ENCODE measurements at regions not wholly inside any gene's neighbourhood (a gene's known extent, or its start where the extent isn't known, plus 50 kb on each side); places are given as distances from the start of the nearest gene placed in this dataset.

DNA sequence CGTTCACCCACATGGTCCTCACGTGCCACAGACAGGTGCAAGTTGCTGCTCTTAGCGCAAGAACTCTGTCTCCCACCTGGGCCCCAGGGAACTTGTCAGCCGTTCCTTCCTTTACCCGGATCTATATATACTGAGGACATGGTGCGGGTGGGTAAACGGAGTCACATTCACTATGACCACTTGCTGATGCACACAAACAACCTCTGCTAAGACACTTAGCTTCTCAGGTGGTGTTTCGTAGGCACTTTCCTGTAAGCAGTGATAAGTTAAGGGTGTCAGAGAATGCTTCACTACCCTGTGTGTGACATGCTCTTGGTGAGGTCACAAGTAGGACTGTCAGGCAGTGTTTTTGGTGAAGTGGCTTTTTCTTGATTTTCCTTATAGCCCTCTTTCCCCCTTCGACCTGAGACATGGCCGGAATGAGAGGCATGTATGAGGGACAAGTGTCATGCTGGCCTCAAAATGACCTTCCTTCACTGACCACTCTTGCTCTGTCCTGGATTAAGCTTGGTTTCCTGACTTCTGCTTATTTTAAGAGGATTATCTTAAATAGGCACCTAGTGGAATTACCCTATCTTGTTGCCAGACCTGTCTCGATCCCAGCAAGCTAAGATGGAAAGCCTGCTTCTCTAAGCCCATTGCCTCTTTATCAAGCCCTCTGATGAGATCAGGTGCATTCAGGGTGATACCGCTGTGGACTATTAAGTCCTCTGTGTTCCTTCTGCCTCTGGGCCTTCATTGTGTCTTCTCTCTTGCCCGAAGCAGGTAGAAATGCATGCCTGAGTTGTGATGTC is 97.1 kb upstream of the CELF4 start:
- no peak for DNase-seq

DNA sequence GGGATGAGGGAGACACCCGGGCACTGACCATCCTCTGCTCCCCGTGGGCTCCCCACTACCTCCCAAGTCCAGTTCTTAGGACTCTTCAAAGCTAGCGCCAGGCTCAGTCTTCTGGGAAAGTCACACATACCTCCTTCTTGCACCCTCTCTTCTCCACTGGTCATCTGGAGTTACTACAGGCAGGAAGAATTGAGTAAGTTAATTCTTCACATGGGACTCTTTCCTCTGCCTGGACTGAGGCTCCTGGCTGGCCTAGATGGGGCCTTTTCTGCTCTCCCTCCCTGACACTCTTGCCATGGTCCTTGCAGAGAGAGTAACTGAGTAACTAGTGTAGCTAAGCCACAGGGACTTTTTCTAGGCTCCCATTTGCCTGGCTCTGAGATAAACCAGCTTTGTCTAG is 96.5 kb upstream of the CELF4 start:
- DNase-seq: no peak

DNA sequence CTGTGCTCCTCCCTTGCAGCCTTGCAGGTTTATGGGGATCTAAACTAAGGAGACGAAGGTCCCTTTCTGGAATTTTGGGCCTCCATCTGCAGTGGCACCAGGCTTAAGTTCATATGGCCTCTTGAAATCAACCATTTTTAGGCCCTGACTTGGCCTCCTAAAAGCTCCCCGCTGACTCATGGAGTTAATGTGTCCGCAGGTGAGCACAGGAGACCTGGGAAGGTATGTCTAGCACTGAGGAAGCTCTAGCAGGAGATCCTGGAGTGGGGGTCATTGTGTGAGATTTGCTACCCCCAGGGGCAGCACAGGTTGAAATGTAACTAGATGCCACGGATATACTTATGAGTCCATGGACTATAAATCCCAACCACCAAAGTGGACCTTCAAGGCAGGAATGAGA is 95.9 kb upstream of the CELF4 start:
- no peak for DNase-seq

DNA sequence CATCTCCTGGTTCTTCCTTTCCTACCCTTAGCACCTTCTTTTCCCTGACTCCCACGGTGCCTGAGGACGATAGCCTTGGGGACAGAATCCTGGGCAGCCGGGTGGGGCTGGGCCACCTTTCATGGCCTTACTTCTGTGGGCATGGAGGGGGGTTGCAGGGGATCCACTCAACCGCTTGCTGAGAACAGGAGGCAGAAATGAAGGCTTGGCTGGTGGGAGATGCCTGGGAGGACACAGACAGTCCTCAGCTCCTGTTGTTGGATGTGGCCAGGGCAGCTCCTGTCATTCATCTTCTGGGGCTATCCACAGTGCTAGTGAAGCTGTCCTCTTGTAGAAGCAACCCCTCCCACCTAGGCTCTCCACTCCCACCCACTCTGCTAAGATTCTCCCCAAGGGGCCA is 95.5 kb upstream of the CELF4 start:
- DNase-seq: no peak

DNA sequence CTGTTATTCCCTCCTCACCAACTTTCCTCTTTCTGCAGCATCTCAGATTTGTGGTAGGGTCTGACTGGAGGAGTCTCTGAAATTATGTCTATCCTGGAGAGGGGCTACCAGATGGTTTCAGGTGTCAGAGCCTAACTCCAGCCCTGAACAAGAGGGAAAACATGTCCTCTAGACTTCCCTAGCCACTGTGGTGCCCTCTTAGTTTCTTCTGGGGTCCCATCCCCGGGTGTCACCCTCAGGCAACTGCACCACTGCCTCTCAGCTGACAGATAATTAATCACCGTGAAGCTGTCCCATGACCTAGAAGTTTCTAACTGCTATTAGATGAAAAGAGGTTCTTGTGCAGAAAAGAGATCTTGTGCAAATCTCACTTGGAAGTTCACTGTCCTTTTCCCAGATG is 95.1 kb upstream of the CELF4 start:
- no peak for DNase-seq

DNA sequence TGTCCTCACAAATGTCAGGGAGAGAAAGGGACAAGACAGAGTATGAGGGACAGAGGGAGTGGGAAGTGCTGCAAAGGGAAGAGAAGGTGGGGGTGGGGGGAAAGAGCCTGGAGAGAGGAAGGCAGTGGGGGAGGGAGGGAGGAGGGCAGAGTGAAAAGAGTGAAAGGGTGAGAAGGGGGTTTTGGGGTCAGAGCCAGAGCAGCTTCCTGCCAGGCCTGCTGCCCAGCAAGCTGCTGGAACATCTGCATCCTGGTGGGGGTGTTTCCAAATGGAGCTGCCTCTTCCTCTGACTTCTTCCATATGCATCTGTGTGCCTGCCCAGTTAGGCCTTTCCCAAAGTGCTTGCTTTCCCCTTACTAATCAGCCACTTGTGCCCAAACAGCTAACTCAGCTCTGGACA is 94.3 kb upstream of the CELF4 start:
- DNase-seq: no peak

DNA sequence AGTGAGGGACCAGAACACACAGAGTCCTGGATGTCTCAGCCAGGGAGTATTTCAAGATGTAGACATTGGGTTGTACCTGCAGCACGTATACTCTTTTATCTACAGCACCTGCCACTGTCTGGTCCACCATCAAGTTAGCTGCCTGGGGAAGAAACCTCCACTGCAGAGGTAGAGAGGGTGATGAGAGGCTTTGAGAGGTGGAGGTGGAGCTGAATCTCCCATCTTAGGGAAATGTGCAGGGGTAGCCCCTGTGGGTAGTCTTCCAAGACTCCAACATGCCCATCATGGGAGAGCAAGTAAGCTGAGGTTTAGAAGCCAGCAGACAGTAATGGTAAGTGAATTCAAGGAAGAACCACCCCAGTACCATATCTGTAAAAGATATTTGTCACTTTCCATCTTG is 93.3 kb upstream of the CELF4 start:
- no peak for DNase-seq

DNA sequence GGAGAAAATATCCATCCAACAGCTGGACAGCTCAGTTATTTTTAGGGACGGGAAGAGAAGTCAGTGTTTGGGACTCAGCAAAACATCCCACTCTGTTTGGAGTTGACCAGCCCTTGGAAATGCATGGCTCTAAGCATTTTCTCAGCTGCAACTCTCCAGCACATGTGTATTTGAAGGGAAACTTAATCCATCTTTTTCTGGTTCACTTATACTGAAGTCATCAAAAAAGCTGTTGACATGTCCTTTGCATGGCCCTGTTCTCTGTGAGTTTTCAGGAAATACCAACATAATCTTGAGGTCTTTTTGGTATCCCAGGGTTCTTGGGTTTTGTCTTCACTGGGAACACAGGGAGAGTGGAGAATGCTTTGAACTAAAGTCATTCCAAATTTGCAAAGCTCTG is 91.9 kb upstream of the CELF4 start:
- DNase-seq: no peak

DNA sequence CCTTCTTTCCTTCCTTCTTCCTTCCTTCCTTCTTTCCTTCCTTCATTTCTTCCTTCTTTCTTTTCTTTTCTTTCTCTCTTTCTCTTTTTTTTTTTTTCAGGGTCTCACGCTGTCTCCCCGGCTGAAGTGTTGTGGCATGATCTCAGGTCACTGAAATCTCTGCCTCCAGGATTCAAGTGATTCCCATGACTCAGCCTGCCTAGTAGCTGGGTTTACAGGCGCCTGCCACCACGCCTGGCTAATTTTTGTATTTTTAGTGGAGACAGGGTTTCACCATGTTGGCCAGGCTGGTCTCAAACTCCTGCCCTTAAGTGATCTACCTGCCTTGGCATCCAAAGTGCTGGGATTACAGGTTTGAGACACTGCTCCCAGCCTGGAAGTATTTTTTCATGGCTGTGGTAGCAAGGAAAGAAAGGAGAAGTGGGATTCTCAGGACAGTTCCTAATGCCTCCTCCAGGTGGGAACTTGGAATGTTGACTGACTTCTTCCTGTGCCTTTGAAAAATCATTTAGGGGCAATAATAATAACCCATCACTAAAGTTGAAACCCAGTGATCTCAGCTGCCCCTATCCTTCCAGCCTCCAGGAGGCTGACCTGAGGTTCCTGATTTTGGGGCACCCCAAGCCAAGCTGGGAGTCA is 89.3 kb upstream of the CELF4 start:
- no peak for DNase-seq

DNA sequence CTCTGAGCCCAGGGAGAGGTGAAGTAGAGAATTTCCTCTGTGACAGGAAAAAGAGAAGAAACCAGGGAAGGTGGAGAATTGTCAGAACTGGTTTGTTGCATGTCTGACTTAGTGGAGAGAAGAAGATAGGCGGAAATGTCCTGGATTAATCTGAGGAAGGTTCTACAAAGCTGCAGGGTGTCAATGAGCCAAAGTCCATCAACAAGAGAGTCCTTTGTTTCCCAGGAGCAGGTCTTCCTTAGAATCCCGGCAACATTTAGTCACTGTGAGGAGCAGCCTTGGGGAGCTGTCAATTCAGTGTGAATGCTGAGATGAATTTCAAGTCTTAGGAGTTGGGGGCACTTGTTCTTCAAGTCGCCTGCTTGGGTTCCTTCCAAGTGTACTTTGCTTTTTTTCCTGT is 88.4 kb upstream of the CELF4 start:
- DNase-seq: no peak

DNA sequence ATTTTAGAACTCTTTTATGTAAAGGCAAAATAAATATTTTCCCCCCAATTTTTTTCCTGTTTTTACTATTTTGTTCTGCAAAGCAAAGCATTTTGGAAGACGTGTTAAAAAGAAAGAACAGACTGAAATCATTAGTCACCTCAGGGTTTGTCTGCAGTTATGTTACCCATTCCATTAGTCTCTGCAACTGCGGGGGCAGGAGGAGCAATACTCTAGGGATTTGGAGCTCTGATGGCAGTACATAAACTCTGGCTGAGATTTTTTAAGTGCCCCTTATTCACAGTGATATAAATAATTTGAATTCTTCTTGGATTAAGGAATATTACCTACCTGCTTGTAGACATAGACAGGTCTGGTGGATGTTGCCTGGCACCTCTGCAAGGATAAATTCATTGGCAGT is 88.0 kb upstream of the CELF4 start:
- DNase-seq: no peak

DNA sequence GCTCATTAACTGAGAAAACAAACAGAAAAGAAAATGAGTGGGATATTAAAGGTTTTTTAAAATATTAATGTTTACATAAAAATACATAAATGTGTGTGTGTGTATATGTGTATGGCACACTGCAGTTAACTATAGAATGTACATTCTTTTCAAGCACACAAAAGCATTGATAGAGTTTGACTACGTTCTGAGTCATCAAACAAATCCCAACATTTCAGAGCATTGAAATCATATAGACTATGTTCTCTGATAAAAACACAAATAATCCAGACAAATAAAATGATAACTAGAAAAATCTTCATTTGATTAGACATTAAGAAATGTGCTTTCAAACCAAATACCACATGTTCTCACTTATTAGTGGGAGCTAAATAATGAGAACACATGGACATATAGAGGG is 84.3 kb upstream of the CELF4 start:
- DNase-seq: no peak

DNA sequence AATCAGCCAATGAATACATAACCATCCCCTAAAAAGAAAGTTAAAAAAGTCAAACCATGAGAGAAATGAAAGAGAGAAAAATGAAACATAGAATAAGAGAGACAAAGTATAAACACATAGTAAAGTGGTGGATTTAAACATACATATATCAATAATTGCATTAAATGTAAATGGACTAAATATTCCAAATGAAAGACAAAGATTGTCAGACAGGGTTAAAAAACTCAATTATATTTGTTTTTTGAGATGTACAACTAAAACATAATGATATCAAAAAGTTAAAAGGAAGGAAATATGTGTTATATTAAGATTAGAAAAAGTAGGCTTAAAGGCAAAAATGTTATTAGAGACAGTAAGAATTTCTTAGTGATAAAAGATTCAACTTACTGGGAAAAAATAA is 83.8 kb upstream of the CELF4 start:
- no peak for DNase-seq

DNA sequence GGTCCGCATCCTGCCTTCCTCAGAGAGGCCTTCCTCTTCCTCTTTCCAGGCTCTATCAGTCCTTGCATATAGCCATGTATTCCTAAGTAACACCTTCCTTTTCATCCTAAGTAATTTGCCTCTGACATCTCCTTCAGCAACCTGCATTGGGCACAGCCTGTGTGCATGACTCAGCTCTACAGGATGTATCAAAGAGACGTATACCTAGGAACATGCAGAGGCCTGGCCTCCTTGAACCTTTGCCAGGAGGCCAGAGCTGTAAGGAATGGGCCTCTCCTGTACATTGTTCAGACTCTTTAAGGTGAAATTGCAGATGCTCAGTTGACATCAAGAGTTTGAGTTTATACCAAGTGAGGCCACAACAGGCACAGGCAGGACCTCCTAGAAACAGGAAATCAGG is 76.0 kb upstream of the CELF4 start:
- DNase-seq: no peak

DNA sequence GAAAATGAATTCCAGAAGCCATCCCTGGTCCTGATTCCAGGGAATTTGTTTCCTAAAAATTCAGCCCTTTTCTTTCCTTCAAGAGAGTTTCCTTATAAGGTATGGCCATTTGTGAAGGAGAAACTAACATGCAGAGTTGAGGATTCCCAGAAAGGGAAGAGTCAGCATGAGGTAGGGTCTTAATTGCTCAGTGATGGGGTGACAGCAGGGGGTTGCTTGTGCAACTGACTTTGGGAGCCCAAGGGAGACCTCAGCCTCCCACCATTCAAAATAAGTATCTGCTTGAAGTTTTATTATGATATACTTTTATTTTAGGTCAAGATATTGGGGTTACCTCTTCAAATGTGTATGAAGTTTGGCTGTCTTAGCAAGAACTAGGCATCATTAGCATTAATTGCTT is 74.9 kb upstream of the CELF4 start:
- DNase-seq: no peak

DNA sequence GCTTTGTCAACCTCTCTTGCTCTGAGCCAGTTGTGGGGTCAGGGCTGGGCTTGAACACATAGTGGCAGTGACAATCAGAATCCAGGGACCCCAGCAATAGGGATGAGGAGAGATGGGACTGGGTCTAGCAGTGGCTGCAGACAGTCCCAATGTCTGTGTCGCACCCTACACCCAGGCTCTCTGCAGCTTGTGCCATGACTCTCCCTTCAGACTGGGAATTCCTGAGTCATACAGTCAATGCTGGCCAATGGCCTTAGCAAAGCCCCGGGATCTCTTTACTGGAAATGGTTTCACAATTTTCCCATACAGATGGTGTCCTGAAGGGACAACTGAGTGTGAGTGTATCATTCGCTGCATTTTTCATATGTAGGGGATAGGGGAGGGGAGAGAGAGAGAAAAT is 74.2 kb upstream of the CELF4 start:
- no peak for DNase-seq

DNA sequence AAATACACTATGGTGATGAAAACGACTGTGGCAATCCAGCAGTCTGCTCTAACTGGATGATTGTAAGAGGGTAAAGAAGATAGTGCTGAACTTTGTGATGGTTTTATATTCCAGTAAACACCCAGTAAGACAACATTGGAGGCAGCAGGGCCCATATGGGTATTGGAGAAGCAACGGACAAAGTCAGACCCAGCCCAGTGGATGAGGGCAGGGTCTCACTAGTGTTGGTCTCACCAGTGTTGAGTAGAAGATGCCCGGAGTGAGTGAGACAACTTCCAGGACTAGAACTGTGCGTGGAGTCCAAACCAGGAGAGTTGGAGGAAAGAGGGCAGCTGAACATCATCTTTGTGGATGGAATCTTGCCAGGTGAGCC is 71.9 kb upstream of the CELF4 start:
- no peak for DNase-seq

DNA sequence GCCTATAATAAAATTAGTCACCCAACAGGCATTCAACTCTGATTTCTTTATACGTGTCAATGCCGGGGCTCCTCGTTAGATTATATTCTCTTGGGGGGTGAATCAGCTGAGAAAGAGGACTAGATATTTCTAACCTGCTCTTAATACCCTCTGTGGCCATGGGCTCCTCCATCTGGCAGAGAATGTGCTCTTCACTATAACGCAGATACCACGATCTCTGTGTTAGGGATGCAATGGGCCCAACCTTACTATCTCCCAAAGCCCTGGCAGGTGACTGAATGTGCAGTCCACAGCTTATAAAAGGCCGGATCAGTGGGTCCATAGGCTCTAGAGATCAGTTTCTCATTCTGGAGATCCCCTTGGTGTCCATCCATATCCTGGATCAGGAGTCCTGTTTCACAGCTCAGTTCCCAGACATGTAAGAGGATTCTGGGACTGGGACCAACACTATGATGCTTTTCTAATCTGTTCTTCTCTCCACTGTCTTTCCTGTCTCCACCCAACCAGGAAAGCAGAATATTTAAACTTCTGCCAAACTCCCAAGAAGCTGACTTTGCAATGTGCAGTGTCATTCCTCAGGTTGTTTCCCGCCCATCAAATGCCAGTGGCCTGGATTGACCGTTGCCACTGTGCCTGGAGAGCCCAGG is 71.4 kb upstream of the CELF4 start:
- DNase-seq: no peak

DNA sequence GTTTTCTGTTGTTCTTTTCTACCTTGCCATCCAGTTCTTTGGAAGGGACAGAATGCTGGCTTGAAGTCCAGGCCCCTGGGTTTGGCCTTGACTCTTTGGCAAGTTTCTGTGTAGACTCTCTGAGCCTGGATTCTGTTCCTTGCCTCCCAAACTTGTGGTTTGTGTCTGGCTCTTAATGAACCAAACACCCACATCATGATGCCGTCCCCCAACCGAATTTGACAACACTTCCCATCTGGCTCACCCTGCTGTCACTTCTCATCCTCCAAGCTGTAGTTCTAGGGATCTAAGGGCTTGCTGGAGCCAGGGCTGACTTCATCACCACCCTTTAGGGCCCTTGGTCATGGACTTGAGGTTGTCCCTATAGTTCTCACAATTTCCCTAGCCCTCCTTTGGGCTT is 68.9 kb upstream of the CELF4 start:
- no peak for DNase-seq

DNA sequence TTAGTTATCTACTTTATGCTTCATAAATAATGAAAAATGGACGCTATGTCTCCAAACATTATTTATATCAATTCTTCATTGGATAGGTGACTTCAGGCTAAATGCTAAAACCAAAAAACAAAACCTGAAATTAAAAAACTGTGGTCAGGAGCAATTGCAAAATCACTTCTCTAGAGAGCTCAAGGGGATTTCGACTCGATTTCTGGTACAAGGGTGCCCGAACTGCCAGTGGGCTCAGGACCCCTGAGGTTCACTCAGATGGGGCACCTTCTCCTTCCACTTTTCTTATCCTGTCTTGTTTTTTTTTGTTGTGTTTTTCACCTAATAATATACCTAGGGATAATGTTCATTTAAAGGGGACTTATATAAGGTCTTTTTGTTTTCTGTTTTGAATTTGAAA is 65.8 kb upstream of the CELF4 start:
- no peak for DNase-seq

DNA sequence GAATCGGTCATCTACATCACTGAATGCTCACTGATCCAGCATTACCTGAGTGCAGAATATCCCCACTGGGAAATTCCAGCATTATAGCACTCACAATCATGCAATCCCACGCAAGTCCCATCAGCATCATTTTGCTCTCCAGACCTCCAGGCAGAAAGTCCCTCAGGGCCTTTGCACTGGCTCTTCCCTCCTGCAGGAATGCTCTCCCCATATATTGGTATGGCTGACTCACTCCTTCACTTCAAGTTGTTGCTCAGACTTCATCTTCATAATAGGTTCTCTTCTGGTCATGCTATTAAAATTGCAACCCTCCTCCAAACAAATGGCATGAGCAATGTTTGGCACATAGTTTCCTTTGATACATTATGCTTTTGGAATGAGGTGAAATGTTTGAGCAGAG is 64.7 kb upstream of the CELF4 start:
- DNase-seq: no peak

DNA sequence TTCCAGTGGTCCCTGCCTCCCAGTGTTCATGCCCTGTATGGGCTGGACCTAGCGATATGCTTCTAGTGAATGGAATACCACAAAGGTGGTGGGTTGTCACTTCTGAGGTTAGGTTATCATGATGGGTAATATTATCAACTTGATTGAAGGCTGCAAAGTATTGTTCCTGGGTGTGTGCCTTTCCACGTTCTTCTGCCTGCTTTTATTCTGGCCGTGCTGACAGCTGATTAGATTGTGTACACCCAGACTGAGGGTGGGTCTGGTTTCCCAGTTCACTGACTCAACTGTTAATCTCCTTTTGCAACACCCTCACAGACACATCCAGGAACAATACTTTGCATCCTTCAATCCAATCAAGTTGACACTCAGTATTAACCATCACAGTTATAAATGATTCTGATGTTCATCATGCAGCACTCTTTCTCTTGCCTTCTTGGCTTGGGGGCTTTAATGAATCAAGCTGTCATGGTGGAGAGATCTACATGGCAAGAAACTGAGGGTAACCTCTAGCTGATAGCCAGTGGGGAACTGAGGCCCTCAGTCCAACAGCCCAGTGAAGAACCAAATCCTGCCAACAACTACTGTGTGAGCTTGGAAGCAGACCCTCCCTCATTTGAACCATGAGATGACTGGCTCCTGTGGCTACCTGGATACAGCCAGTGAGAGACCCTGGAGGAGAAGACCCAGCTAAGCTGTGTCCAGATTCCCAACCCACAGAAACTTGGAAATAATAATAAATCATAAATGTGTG is 63.0 kb upstream of the CELF4 start:
- no peak for DNase-seq

DNA sequence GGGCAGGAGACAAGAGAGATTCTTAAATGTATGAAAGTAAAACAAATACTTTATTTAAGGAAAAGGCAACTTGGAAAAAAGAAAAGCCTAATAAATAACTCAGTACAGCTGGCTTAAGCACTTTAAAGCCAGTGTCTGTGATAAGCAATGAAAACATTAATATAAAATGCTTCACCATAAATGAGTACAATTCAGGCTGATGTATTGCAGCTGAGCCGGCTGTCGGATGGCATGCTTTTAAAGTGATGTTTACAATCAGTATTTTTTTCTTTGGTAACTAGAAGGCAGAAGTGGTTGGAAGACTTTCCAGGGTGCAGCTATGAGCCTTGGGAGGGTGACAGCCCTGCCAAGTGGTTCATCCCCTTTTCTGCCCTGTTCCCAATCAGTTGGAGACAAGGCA is 58.7 kb upstream of the CELF4 start:
- no peak for DNase-seq

DNA sequence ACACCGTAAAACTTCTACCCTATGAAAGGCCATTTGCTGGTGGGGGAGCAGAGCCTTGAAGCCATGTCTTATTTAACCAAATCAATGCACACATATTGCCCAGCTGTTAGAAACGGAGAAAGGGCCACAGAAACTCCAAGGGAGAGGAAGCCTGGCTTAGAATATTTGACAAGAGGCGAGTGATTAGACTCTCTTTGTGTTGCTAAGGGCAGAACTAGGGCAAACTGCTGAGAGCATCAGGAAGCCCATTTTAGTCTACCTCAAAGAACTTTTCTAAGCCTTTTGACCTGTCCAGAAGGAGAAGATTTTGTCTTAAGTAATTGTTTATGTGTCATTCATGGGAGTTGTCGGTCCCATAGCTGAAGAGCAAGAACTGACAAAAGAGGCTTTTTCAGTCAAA is 54.4 kb upstream of the CELF4 start:
- no peak for DNase-seq

Measured in NCI-H1105 treated with DMSO at 0.1 percent for 48 hours (cell line).